ENCODE measurements at regions not wholly inside any gene's neighbourhood (a gene's known extent, or its start where the extent isn't known, plus 50 kb on each side); places are given as distances from the start of the nearest gene placed in this dataset.

GRCh38 chr3:106399761-106400160, 530.9 kb upstream of the CBLB start:
- TF ChIP-seq CTCF (conservative IDR thresholded peaks at IDR 0.05; ENCODE audit: low read depth, low read length), result no peak
- no peak overlapping the region for H3K4me3 ChIP-seq (ENCODE audit: low read depth, low read length)
- no peak for DNase-seq (ENCODE audit: low read depth)

- DNase-seq (ENCODE audit: low read depth), result no peak
- H3K4me3 ChIP-seq (ENCODE audit: low read depth, low read length), result no peak overlapping the region
- no peak for TF ChIP-seq CTCF (conservative IDR thresholded peaks at IDR 0.05; ENCODE audit: low read depth, low read length)
Measured at GRCh38 chr3:106401666-106402490, 533.1 kb upstream of the CBLB start.

- TF ChIP-seq CTCF (conservative IDR thresholded peaks at IDR 0.05; ENCODE audit: low read depth, low read length), result no peak
- no peak for DNase-seq (ENCODE audit: low read depth)
- H3K4me3 ChIP-seq (ENCODE audit: low read depth, low read length), result no peak overlapping the region
Measured at GRCh38 chr3:106403371-106404145, 534.7 kb upstream of the CBLB start.

GRCh38 chr3:106413683-106414082, 544.9 kb upstream of the CBLB start:
- no peak for TF ChIP-seq CTCF (conservative IDR thresholded peaks at IDR 0.05; ENCODE audit: low read depth, low read length)
- DNase-seq (ENCODE audit: low read depth), result no peak

GRCh38 chr3:106420628-106421027, 551.8 kb upstream of the CBLB start:
- TF ChIP-seq CTCF (conservative IDR thresholded peaks at IDR 0.05; ENCODE audit: low read depth, low read length), result no peak
- H3K4me3 ChIP-seq (ENCODE audit: low read depth, low read length), result no peak overlapping the region
- DNase-seq (ENCODE audit: low read depth), result no peak

More at GRCh38 chr3:106413683-106414082, 544.9 kb upstream of the CBLB start:
- no peak overlapping the region for H3K4me3 ChIP-seq (ENCODE audit: low read depth, low read length)

GRCh38 chr3:106421426-106421825, 552.6 kb upstream of the CBLB start:
- DNase-seq (ENCODE audit: low read depth), result no peak
- H3K4me3 ChIP-seq (ENCODE audit: low read depth, low read length), result no peak overlapping the region
- no peak for TF ChIP-seq CTCF (conservative IDR thresholded peaks at IDR 0.05; ENCODE audit: low read depth, low read length)
